Fibroblast of skin of left quadriceps (primary cell): ENCODE measurements at regions not wholly inside any gene's neighbourhood (a gene's known extent, or its start where the extent isn't known, plus 50 kb on each side); places are given as distances from the start of the nearest gene placed in this dataset.

Source experiments
- DNase-seq, 2 experiments: peaks; one replicate each; pipeline ENCODE4 v3.0.0-alpha.2; 2013; ENCODE audit warnings: low read depth in 2 of 2

- no peak for DNase-seq
Measured at GRCh38 chr9:106322706-106323245, 540.2 kb upstream of the ZNF462 start.

- DNase-seq, result no peak
Measured at GRCh38 chr9:106324053-106324585, 538.8 kb upstream of the ZNF462 start.

GRCh38 chr9:106324591-106325280 lies 538.2 kb upstream of the ZNF462 start:
- no peak for DNase-seq

- no peak for DNase-seq
Measured at GRCh38 chr9:106326493-106326892, 536.5 kb upstream of the ZNF462 start.

- DNase-seq, result no peak
Measured at GRCh38 chr9:106333481-106333880, 529.5 kb upstream of the ZNF462 start.

GRCh38 chr9:106334081-106334480 lies 528.9 kb upstream of the ZNF462 start:
- no peak for DNase-seq

GRCh38 chr9:106339882-106340281 lies 523.1 kb upstream of the ZNF462 start:
- no peak for DNase-seq

GRCh38 chr9:106350777-106351176 lies 512.2 kb upstream of the ZNF462 start:
- DNase-seq, result no peak

GRCh38 chr9:106356924-106357323 lies 506.0 kb upstream of the ZNF462 start:
- DNase-seq, result no peak

- no peak for DNase-seq
Measured at GRCh38 chr9:106358331-106358730, 504.6 kb upstream of the ZNF462 start.

GRCh38 chr9:106376689-106377088 lies 486.3 kb upstream of the ZNF462 start:
- DNase-seq, result no peak

GRCh38 chr9:106383072-106383471 lies 479.9 kb upstream of the ZNF462 start:
- no peak for DNase-seq

- no peak for DNase-seq
Measured at GRCh38 chr9:106387965-106388364, 475.0 kb upstream of the ZNF462 start.

GRCh38 chr9:106393226-106393625 lies 469.7 kb upstream of the ZNF462 start:
- no peak for DNase-seq

GRCh38 chr9:106400170-106400569 lies 462.8 kb upstream of the ZNF462 start:
- no peak for DNase-seq

- no peak for DNase-seq
Measured at GRCh38 chr9:106400950-106401349, 462.0 kb upstream of the ZNF462 start.

- peak; percentile 66 to 72 for DNase-seq
Measured at GRCh38 chr9:106403081-106403480, 459.9 kb upstream of the ZNF462 start.

- DNase-seq, result no peak
Measured at GRCh38 chr9:106404137-106404536, 458.8 kb upstream of the ZNF462 start.

GRCh38 chr9:106405871-106406435 lies 457.0 kb upstream of the ZNF462 start:
- DNase-seq, result peak; percentile 12

GRCh38 chr9:106414042-106414441 lies 448.9 kb upstream of the ZNF462 start:
- no peak for DNase-seq

- no peak for DNase-seq
Measured at GRCh38 chr9:106417685-106418084, 445.3 kb upstream of the ZNF462 start.

GRCh38 chr9:106419829-106420228 lies 443.1 kb upstream of the ZNF462 start:
- DNase-seq, result peak; percentile 55 to 58

GRCh38 chr9:106420511-106420944 lies 442.4 kb upstream of the ZNF462 start:
- DNase-seq, result peak; percentile 84 to 85
